ENCODE measurements at regions not wholly inside any gene's neighbourhood (a gene's known extent, or its start where the extent isn't known, plus 50 kb on each side); places are given as distances from the start of the nearest gene placed in this dataset.

DNA sequence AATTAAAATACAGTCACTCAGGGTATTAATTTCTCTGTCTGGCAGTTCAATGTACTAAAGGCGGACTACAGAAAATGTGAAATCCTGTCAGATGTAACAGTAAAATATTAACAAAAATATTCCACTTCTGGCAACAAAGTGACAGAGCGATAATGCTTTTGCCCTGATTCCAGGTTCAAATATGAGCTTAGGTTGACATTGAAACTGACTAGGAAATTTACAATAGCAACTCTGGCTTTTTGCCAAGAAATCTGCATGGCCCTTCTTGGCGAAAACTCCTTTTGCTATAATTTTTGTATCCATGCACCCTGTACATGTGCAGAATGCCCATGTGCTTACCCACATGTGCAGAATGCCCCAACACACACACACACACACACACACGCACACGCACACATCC is 552.2 kb downstream of the MDFIC start:
- no peak for TF ChIP-seq EZH2 (IDR thresholded peaks at IDR 0.05; ENCODE audit: borderline replicate concordance, low read length)
- TF ChIP-seq, protein P1, sequence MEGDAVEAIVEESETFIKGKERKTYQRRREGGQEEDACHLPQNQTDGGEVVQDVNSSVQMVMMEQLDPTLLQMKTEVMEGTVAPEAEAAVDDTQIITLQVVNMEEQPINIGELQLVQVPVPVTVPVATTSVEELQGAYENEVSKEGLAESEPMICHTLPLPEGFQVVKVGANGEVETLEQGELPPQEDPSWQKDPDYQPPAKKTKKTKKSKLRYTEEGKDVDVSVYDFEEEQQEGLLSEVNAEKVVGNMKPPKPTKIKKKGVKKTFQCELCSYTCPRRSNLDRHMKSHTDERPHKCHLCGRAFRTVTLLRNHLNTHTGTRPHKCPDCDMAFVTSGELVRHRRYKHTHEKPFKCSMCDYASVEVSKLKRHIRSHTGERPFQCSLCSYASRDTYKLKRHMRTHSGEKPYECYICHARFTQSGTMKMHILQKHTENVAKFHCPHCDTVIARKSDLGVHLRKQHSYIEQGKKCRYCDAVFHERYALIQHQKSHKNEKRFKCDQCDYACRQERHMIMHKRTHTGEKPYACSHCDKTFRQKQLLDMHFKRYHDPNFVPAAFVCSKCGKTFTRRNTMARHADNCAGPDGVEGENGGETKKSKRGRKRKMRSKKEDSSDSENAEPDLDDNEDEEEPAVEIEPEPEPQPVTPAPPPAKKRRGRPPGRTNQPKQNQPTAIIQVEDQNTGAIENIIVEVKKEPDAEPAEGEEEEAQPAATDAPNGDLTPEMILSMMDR (IDR thresholded peaks at IDR 0.05; ENCODE audit: low read length), result no peak

Measured in OCI-LY1 (cell line).